Heart left ventricle (tissue), 13 donors: ENCODE measurements at regions not wholly inside any gene's neighbourhood (a gene's known extent, or its start where the extent isn't known, plus 50 kb on each side); places are given as distances from the start of the nearest gene placed in this dataset.

Experiments used
- CTCF ChIP-seq, 12 donors: fragments of 200-600 bp; sonication (generic) in 4 of 12; IDR thresholded peaks; one replicate each; pipeline versions ENCODE4 v1.5.0 to v1.8.0; 2018 to 2022; ENCODE audit warnings: antibody characterized with exemption in 12 of 12, mild to moderate bottlenecking in 5 of 12
- POLR2A ChIP-seq, 2 donors: fragments of 450-650 bp; IDR thresholded peaks; one replicate each; pipeline ENCODE4 v1.6.1; 2017; ENCODE audit warnings: antibody characterized with exemption in 2 of 2, mild to moderate bottlenecking in 2 of 2, moderate library complexity in 2 of 2
- donor health status: ischemic (EF 13 %, LVEDD 7.1; RV severe dilation, severe dysfunction).
- donor health status: DM: no; HTN: yes; CAD: no.
- donor health status: DM: no; HTN: no; CAD: no.
- donor health status: ischemic (EF 25% LVEDD 6.9; RV normal size, moderate dysfunction).
- donor health status: ischemic (EF 25% LVEDD 5.7; RV mildly dilated, moderate dysfunction).
- donor health status: ischemic (EF 35%, LVEDD 5.7; RV mildly dilated, moderate dysfunction).
- donor health status: nonischemic (EF 11% LVEDD 7.7; RV severe dilation, severe dysfunction).
- donor health status: DM: yes; HTN: yes; CAD: no.
- donor health status: PGD.
- donor health status: ischemic (EF 29% LVEDD 5.4; RV normal size, mild dysfunction).
- donor health status: nonischemic (EF 23%, LVEDD 6.1; RV moderate dilation, normal function).

DNA sequence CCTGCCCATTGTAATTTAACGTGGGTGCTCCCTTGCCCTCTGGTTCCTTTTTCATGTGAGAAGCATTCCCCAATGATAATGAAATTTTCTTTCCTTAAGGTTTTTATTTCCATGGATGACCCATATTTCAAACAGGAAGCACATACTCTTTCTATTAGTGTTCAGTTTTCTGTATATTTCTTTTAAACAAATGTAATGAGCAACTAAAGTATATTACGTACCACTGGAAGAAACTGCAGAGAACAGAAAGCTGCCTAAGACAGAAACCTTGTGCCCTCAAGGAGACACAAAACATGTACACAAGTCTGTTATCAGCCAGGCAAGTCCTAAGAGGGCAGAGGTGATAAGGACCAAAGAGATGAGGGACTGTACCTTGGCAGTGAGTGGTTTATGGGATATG is 414.9 kb downstream of the ETNK1 start:
- TF ChIP-seq POLR2A (IDR thresholded peaks at IDR 0.05): no peak
- no peak for TF ChIP-seq CTCF (IDR thresholded peaks at IDR 0.05)
